NCI-H82 treated with DMSO at 0.1 percent for 48 hours (cell line): ENCODE measurements at regions not wholly inside any gene's neighbourhood (a gene's known extent, or its start where the extent isn't known, plus 50 kb on each side); places are given as distances from the start of the nearest gene placed in this dataset.

ENCODE experiments used
- DNase-seq: peaks from one replicate; lab custom pipeline; 2025; ENCODE audit not compliant: unreplicated experiment; lab: John Stamatoyannopoulos, UW

DNA sequence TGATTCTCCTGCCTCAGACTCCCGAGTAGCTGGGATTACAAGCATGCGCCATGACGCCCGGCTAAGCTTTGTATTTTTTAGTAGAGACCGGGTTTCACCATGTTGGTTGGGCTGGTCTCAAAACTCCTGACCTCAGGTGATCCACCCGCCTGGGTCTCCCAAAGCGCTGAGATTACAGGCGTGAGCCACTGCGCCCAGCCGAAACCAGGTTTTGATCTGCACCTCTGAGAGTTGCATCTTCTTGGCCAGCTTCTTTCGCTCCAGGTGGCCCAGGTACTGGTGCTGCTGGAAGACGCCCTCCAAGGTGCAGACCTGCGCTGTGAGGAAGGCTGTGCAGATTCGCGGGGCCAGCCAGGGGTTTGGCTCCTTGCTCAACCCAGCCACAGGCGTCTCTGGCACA is 275.4 kb upstream of the LRRC3B start:
- no peak for DNase-seq

DNA sequence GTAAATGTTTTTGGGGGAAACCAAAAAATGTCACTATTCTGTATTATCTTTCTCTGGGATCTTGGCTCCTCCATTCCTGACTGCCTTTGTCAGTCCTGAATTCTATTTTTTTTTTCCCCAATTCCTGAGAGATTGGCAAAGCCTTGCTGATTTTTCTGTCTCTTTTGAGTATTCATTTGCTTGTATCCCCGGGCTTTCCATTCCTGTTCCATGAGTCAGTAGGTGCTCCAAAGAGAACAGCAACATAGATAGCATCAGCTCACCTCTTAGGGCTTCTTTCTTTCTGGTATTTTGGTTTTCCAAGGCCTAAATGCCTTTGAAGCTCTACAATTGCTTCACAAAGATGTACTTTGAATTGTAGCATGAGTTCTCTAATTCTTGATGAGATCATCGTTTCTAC is 271.7 kb upstream of the LRRC3B start:
- no peak for DNase-seq

DNA sequence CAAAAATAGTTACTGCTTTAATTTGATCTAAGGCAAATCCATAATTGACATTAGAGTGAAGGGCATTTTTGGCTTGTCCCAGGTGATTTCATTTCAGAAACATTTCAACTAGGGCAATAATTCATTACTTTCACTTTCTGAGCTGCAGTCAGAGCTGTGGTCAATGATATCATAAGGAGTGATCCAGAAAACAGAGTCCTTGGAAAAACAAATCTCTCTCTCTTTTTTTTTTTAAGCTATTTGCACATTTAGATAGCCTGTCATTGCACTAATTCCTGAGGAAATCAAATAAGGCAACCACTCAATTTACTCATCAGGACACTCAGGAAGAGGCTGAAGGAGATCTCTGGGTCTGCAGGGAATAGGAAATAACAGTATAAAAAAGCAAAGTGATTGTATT is 269.5 kb upstream of the LRRC3B start:
- DNase-seq = no peak

GRCh38 chr3:26358405-26358804 is 264.2 kb upstream of the LRRC3B start:
- no peak for DNase-seq

- DNase-seq = no peak
Measured at GRCh38 chr3:26365706-26366105, 256.9 kb upstream of the LRRC3B start.

DNA sequence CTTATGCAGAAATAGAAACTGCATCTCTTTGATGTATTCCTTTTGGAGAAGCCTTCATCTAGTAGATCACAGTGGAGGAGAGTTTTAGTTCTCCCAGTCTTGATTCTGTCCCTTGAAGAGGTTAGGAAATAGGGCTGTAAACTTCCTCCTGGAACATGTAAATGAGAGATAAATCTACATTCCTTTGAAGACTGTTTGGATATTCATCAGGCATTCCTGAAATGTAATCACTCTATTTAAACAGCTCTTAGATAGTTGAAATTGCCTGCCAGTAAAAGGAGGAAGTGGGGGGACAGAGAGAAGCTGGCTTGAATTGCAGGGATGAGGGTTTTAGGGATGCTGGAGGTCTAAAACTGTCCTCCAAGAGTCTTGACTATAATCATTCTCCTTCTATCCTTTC is 254.3 kb upstream of the LRRC3B start:
- no peak for DNase-seq

GRCh38 chr3:26369133-26369532 is 253.4 kb upstream of the LRRC3B start:
- DNase-seq = no peak

GRCh38 chr3:26375843-26376530 is 246.6 kb upstream of the LRRC3B start:
- no peak for DNase-seq

DNA sequence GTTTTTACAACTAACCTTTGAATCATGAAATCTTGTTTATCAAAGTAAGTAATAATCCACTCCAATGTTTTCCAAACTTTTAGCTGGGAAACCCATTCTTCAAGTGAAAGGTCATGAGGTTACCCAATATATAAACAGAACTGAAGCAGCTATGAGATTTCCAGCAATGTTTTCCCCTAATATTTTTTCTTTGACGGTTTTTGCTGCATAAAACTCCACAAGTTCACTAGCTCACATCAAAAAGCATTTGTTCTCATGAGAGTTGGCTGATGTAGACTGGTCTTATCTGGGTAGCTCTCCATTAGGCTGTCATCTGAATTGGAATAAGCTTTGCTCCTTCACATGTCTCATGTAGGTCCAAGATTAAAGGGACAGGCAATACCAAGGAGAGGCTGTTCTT is 241.2 kb upstream of the LRRC3B start:
- no peak for DNase-seq

- no peak for DNase-seq
Measured at GRCh38 chr3:26406636-26407035, 215.9 kb upstream of the LRRC3B start.

DNA sequence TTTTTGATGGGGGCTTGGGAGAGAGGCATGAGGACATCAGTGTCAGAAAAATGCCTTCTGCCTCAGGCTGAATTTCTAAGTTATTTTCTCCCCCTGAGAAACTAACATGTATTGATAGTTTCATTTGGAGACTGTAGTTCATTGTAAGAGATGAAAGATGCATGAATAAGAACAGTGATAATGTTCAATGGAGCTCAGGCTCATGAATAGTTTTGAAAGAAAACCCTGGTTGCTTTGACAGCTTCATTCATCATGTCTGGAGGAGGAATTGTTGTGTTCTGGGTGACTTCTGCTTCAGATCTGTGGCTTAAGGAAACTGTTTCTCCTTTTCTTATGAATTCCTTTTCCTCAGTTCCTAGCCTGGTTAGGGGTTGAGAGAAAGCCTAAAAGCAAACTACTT is 204.0 kb upstream of the LRRC3B start:
- DNase-seq = no peak

DNA sequence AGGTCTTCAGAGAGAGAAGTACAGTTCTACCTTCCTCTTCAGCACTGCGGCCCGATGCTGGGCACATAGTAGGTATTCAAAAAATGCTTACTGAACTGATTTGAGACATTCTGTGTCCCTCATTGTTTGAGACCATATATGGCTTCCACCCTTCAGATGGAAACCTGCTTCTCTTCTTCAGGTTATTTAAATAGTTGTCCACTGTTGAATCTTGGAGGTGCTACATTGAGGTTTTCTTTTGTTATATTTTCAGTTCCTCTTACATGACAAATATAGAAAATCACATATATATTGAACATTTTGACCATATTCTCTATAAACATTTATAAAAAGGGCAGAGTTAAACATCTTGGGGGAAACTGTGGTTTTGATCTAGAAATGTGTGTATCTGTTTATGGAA is 200.2 kb upstream of the LRRC3B start:
- no peak for DNase-seq

GRCh38 chr3:26425076-26425475 is 197.5 kb upstream of the LRRC3B start:
- no peak for DNase-seq

GRCh38 chr3:26428992-26429391 is 193.6 kb upstream of the LRRC3B start:
- no peak for DNase-seq

DNA sequence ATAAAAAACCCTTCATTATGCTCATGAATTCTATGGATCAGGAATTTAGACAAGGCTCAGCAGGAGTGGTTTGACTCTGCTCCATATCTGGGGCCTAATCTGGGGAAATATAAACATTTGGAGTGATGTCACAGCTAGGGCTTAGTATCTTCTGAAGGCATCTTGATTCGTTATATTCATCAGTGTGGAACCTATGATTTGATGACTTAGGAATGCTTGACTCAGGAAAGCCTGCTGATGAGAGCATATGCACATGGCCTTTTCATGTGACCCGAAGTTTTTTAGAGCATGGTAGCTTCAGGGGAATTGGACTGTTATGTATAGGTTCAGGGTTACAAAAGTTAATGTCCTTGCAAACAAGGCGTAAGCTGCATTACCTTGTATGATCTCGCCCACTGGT is 184.9 kb upstream of the LRRC3B start:
- no peak for DNase-seq

- no peak for DNase-seq
Measured at GRCh38 chr3:26438325-26438940, 184.1 kb upstream of the LRRC3B start.

GRCh38 chr3:26438981-26439884 is 183.3 kb upstream of the LRRC3B start:
- DNase-seq = no peak

DNA sequence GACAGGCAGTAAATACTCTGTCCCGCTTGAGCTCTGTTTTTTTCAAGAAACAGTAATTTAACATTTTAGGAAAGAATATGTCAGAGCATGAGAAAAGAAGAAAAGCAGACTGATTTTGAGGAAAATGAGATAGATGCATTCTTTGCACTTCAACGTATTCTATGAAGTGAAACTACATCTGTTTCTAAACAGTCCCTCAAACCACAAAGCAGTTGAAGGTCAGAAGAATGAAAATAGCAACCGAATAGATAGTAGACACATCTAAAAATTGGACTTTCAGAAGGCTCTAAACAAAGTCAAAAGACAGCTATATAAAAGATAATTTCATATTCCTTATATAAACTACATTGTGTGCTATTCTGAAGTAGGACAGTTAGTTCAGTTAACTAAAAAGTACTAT is 172.6 kb upstream of the LRRC3B start:
- no peak for DNase-seq

GRCh38 chr3:26452363-26452762 is 170.2 kb upstream of the LRRC3B start:
- DNase-seq = no peak

GRCh38 chr3:26460985-26461384 is 161.6 kb upstream of the LRRC3B start:
- no peak for DNase-seq

DNA sequence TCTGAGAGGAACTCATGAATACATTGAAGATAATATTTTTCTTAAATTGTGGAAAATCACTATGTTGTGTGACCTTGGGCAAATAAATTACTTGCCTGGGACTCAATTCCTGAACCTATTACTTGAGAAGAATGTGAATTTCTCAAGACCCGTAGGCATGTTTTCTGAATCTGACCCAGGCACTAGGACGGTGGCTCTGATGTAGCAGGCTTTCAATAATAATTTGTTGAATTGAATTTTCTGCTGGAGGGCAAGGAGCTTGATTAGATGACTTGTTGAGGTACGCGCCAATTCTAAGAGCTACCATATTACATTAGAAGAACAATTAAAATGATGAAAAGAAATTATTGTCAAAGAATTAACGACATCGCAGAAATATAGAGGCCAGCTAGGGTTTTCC is 150.2 kb upstream of the LRRC3B start:
- no peak for DNase-seq

GRCh38 chr3:26474706-26475105 is 147.9 kb upstream of the LRRC3B start:
- DNase-seq = no peak
